ENCODE measurements at regions not wholly inside any gene's neighbourhood (a gene's known extent, or its start where the extent isn't known, plus 50 kb on each side); places are given as distances from the start of the nearest gene placed in this dataset.

DNA sequence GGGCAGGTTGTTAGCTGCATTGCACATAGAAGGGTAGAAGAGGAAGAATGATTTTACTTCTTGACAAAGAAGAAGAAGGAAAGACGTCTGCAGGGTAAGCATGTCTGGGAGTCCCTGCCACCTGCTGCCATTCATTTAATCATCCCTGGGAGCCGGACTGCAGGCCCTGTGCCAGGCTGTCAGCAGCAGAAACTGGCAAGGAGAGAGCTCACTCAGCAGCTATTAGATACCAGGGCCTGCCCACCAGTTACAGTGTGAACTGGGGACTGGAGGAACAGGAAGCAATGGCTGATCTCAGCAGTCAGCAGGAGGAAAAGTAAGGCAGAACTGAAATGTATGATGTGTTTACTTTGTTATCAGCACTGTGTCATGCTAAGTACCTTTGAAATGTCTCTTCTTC lies 75.7 kb upstream of the C1orf87 start:
- Histone ChIP-seq H3K36me3 (ENCODE audit: insufficient read depth, low read length) (no peaks in the 10 kb centered on the region), H2AFZ (ENCODE audit: low read depth, low read length) (no peak overlapping the region), H4K20me1 (ENCODE audit: insufficient read depth) (no peaks in the 10 kb centered on the region), H3K9ac (ENCODE audit: low read length) (no peak overlapping the region), H3K4me2 (ENCODE audit: low read length) (no peak overlapping the region), H3K4me3 (ENCODE audit: low read length) (no peak overlapping the region), H3K79me2 (replicated peaks; ENCODE audit: insufficient read depth, low read length) (no peaks in the 10 kb centered on the region), H3K27ac (ENCODE audit: low read length) (no peak overlapping the region), H3K9me3 (ENCODE audit: low read length) (no peaks in the 10 kb centered on the region), H3K27me3 (ENCODE audit: insufficient read depth, low read depth, low read length) (no peaks in the 10 kb centered on the region), H3F3A (ENCODE audit: insufficient read depth, low read length, poor library complexity, severe bottlenecking) (no peaks in the 10 kb centered on the region), H3K9me2 (ENCODE audit: insufficient read depth, low read length) (no peaks in the 10 kb centered on the region)
- TF ChIP-seq MXI1 (conservative IDR thresholded peaks at IDR 0.05; ENCODE audit: poor library complexity, severe bottlenecking) (no peak), TAF1 (IDR thresholded peaks at IDR 0.05; ENCODE audit: low read depth) (no peak), EZH2 (IDR thresholded peaks at IDR 0.05; ENCODE audit: borderline replicate concordance, insufficient read depth, low read length, poor library complexity, severe bottlenecking) (no peak), POLR2AphosphoS5 (IDR thresholded peaks at IDR 0.05) (no peak), SMC3 (conservative IDR thresholded peaks at IDR 0.05; ENCODE audit: poor library complexity) (no peak), EP300 (conservative IDR thresholded peaks at IDR 0.05; ENCODE audit: poor library complexity, severe bottlenecking) (no peak), RAD21 (conservative IDR thresholded peaks at IDR 0.05) (no peak)
- TF ChIP-seq, protein P1, sequence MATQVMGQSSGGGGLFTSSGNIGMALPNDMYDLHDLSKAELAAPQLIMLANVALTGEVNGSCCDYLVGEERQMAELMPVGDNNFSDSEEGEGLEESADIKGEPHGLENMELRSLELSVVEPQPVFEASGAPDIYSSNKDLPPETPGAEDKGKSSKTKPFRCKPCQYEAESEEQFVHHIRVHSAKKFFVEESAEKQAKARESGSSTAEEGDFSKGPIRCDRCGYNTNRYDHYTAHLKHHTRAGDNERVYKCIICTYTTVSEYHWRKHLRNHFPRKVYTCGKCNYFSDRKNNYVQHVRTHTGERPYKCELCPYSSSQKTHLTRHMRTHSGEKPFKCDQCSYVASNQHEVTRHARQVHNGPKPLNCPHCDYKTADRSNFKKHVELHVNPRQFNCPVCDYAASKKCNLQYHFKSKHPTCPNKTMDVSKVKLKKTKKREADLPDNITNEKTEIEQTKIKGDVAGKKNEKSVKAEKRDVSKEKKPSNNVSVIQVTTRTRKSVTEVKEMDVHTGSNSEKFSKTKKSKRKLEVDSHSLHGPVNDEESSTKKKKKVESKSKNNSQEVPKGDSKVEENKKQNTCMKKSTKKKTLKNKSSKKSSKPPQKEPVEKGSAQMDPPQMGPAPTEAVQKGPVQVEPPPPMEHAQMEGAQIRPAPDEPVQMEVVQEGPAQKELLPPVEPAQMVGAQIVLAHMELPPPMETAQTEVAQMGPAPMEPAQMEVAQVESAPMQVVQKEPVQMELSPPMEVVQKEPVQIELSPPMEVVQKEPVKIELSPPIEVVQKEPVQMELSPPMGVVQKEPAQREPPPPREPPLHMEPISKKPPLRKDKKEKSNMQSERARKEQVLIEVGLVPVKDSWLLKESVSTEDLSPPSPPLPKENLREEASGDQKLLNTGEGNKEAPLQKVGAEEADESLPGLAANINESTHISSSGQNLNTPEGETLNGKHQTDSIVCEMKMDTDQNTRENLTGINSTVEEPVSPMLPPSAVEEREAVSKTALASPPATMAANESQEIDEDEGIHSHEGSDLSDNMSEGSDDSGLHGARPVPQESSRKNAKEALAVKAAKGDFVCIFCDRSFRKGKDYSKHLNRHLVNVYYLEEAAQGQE (IDR thresholded peaks at IDR 0.05; ENCODE audit: borderline replicate concordance): no peak
- TF ChIP-seq, protein P2, sequence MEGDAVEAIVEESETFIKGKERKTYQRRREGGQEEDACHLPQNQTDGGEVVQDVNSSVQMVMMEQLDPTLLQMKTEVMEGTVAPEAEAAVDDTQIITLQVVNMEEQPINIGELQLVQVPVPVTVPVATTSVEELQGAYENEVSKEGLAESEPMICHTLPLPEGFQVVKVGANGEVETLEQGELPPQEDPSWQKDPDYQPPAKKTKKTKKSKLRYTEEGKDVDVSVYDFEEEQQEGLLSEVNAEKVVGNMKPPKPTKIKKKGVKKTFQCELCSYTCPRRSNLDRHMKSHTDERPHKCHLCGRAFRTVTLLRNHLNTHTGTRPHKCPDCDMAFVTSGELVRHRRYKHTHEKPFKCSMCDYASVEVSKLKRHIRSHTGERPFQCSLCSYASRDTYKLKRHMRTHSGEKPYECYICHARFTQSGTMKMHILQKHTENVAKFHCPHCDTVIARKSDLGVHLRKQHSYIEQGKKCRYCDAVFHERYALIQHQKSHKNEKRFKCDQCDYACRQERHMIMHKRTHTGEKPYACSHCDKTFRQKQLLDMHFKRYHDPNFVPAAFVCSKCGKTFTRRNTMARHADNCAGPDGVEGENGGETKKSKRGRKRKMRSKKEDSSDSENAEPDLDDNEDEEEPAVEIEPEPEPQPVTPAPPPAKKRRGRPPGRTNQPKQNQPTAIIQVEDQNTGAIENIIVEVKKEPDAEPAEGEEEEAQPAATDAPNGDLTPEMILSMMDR (IDR thresholded peaks at IDR 0.05; ENCODE audit: poor library complexity, severe bottlenecking): no peak

DNA sequence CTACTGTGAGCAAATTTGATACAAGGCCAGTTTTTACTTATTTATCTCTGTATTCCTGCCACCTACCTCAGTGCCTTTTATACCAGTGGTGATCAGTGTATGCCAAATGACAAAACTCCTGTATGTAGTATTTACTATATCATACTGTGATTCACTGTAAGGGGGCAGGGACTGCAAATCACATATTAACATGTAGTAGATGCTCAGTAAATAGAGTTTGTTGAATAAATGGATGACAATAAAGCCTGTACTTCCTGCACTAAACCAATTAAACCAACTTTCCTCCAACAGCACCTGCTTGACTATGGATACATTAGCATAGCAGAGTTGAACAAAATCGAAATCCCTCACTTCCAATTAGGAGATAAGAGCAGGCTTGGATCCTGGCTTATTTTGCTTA lies 73.3 kb upstream of the C1orf87 start:
- Histone ChIP-seq H3K9me3 (ENCODE audit: low read length) (no peaks in the 10 kb centered on the region), H3K27ac (ENCODE audit: low read length) (no peak overlapping the region), H3K9ac (ENCODE audit: low read length) (no peak overlapping the region), H3K27me3 (ENCODE audit: insufficient read depth, low read depth, low read length) (no peaks in the 10 kb centered on the region), H2AFZ (ENCODE audit: low read depth, low read length) (no peak overlapping the region), H3K4me3 (ENCODE audit: low read length) (no peak overlapping the region), H4K20me1 (ENCODE audit: insufficient read depth) (no peaks in the 10 kb centered on the region), H3K79me2 (replicated peaks; ENCODE audit: insufficient read depth, low read length) (no peaks in the 10 kb centered on the region), H3F3A (ENCODE audit: insufficient read depth, low read length, poor library complexity, severe bottlenecking) (no peaks in the 10 kb centered on the region), H3K4me2 (ENCODE audit: low read length) (no peak overlapping the region), H3K36me3 (ENCODE audit: insufficient read depth, low read length) (no peaks in the 10 kb centered on the region), H3K9me2 (ENCODE audit: insufficient read depth, low read length) (no peaks in the 10 kb centered on the region)
- no peak for TF ChIP-seq SMC3 (conservative IDR thresholded peaks at IDR 0.05; ENCODE audit: poor library complexity)
- TF ChIP-seq TAF1 (IDR thresholded peaks at IDR 0.05; ENCODE audit: low read depth): no peak
- no peak for TF ChIP-seq RAD21 (conservative IDR thresholded peaks at IDR 0.05)
- TF ChIP-seq, protein P2 (IDR thresholded peaks at IDR 0.05; ENCODE audit: poor library complexity, severe bottlenecking): no peak
- TF ChIP-seq MXI1 (conservative IDR thresholded peaks at IDR 0.05; ENCODE audit: poor library complexity, severe bottlenecking): no peak
- TF ChIP-seq, protein P1 (IDR thresholded peaks at IDR 0.05; ENCODE audit: borderline replicate concordance): no peak
- TF ChIP-seq EZH2 (IDR thresholded peaks at IDR 0.05; ENCODE audit: borderline replicate concordance, insufficient read depth, low read length, poor library complexity, severe bottlenecking): no peak
- no peak for TF ChIP-seq EP300 (conservative IDR thresholded peaks at IDR 0.05; ENCODE audit: poor library complexity, severe bottlenecking)
- TF ChIP-seq POLR2AphosphoS5 (IDR thresholded peaks at IDR 0.05): no peak
